ENCODE measurements at regions not wholly inside any gene's neighbourhood (a gene's known extent, or its start where the extent isn't known, plus 50 kb on each side); places are given as distances from the start of the nearest gene placed in this dataset.

- no peak for TF ChIP-seq SLC30A9 (CRISPR knock-in tag; IDR thresholded peaks at IDR 0.05)
- no peak for TF ChIP-seq ESRRA (IDR thresholded peaks at IDR 0.05; ENCODE audit: borderline replicate concordance, low read depth)
- no peak for TF ChIP-seq ZBTB34 (CRISPR knock-in tag; IDR thresholded peaks at IDR 0.05)
- TF ChIP-seq GABPA (tag; conservative IDR thresholded peaks at IDR 0.05; ENCODE audit: low read depth): no peak
- no peak for TF ChIP-seq MYC (IDR thresholded peaks at IDR 0.05; ENCODE audit: low read depth, low read length)
- TF ChIP-seq MYC (CRISPR knock-in tag; IDR thresholded peaks at IDR 0.05; ENCODE audit: borderline replicate concordance, low read depth): no peak
- TF ChIP-seq ZBTB26 (CRISPR knock-in tag; IDR thresholded peaks at IDR 0.05): no peak
- TF ChIP-seq USF2 (CRISPR knock-in tag; IDR thresholded peaks at IDR 0.05): no peak
- TF ChIP-seq KLF10 (CRISPR knock-in tag; IDR thresholded peaks at IDR 0.05): no peak
- no peak for TF ChIP-seq CTCF (IDR thresholded peaks at IDR 0.05 in 2 of 3, conservative IDR thresholded peaks at IDR 0.05 in 1 of 3; ENCODE audit: insufficient read depth in 2 of 3, low read depth in 1 of 3, low read length in 3 of 3)
- no peak for TF ChIP-seq POLR2A (conservative IDR thresholded peaks at IDR 0.05)
- TF ChIP-seq NR3C1 (CRISPR knock-in tag; IDR thresholded peaks at IDR 0.05): no peak
Measured at GRCh38 chr4:23202712-23203247, 510.0 kb downstream of the GBA3 start.

All from K562 (cell line).